ENCODE measurements at regions not wholly inside any gene's neighbourhood (a gene's known extent, or its start where the extent isn't known, plus 50 kb on each side); places are given as distances from the start of the nearest gene placed in this dataset.

GRCh38 chr2:15753811-15754702 lies 162.4 kb downstream of the DDX1 start:
- H3K27me3 ChIP-seq: no peaks in the 10 kb centered on the region
- WGBS, 2 donors: 87 to 97% methylated on average over 9 to 15 of the region's 15 CpGs
- DNase-seq (peak in 1 of 2 donors; percentile 48), ATAC-seq (ENCODE audit: low FRiP score in 2 of 2) (no peak)
- H3K4me3 ChIP-seq: no peak overlapping the region
- no peaks in the 10 kb centered on the region for H3K36me3 ChIP-seq
- H3K4me1 ChIP-seq: no peaks in the 10 kb centered on the region
- no peaks in the 10 kb centered on the region for H3K9me3 ChIP-seq
- no peak for TF ChIP-seq POLR2AphosphoS5 (IDR thresholded peaks at IDR 0.05)
- TF ChIP-seq EP300 (IDR thresholded peaks at IDR 0.05): no peak
- TF ChIP-seq CTCF (IDR thresholded peaks at IDR 0.05): no peak
- no peak for TF ChIP-seq POLR2A (IDR thresholded peaks at IDR 0.05)
- no peak overlapping the region for H3K27ac ChIP-seq

GRCh38 chr2:15754703-15755099 lies 163.0 kb downstream of the DDX1 start:
- WGBS, 2 donors: 57 to 76% methylated on average over 5 of the region's 5 CpGs
- H3K9me3 ChIP-seq: no peaks in the 10 kb centered on the region

GRCh38 chr2:15755528-15755927 lies 163.9 kb downstream of the DDX1 start:
- Histone ChIP-seq H3K27ac (no peak overlapping the region), H3K27me3 (no peaks in the 10 kb centered on the region), H3K4me1 (peaks cover 0 to 5% (median 0%) of the 10 kb centered on the region in 4 donors), H3K36me3 (no peaks in the 10 kb centered on the region), H3K9me3 (no peaks in the 10 kb centered on the region), H3K4me3 (no peak overlapping the region)
- DNase-seq: no peak
- 81 to 94% methylated on average over 2 of the region's 2 CpGs for WGBS, 2 donors
- no peak for ATAC-seq (ENCODE audit: low FRiP score in 2 of 2)
- TF ChIP-seq POLR2AphosphoS5 (IDR thresholded peaks at IDR 0.05): no peak
- no peak for TF ChIP-seq POLR2A (IDR thresholded peaks at IDR 0.05)
- no peak for TF ChIP-seq CTCF (IDR thresholded peaks at IDR 0.05)
- TF ChIP-seq EP300 (IDR thresholded peaks at IDR 0.05): no peak

More at GRCh38 chr2:15754703-15755099, 163.0 kb downstream of the DDX1 start:
- H3K27ac ChIP-seq: no peak overlapping the region
- ATAC-seq (ENCODE audit: low FRiP score in 2 of 2) (no peak), DNase-seq (no peak)
- no peaks in the 10 kb centered on the region for H3K36me3 ChIP-seq
- H3K27me3 ChIP-seq: no peaks in the 10 kb centered on the region
- no peaks in the 10 kb centered on the region for H3K4me1 ChIP-seq
- no peak overlapping the region for H3K4me3 ChIP-seq
- TF ChIP-seq POLR2AphosphoS5 (IDR thresholded peaks at IDR 0.05): no peak

- peaks cover 0 to 7% (median 2%) of the 10 kb centered on the region in 4 donors for H3K4me1 ChIP-seq
- no peaks in the 10 kb centered on the region for H3K27me3 ChIP-seq
- H3K36me3 ChIP-seq: no peaks in the 10 kb centered on the region
- DNase-seq (no peak), ATAC-seq (ENCODE audit: low FRiP score in 2 of 2) (no peak)
- 97 to 100% methylated on average over 2 of the region's 2 CpGs for WGBS, 2 donors
- TF ChIP-seq POLR2AphosphoS5 (IDR thresholded peaks at IDR 0.05) (no peak), CTCF (IDR thresholded peaks at IDR 0.05) (no peak), EP300 (IDR thresholded peaks at IDR 0.05) (no peak), POLR2A (IDR thresholded peaks at IDR 0.05) (no peak)
- no peak overlapping the region for H3K27ac ChIP-seq
- no peaks in the 10 kb centered on the region for H3K9me3 ChIP-seq
- H3K4me3 ChIP-seq: no peak overlapping the region
Observed at GRCh38 chr2:15756011-15756550, 164.4 kb downstream of the DDX1 start.

- H3K4me1 ChIP-seq: peaks cover 0 to 7% (median 2%) of the 10 kb centered on the region in 4 donors
- TF ChIP-seq POLR2AphosphoS5 (IDR thresholded peaks at IDR 0.05) (no peak), POLR2A (IDR thresholded peaks at IDR 0.05) (no peak), CTCF (IDR thresholded peaks at IDR 0.05) (no peak), EP300 (IDR thresholded peaks at IDR 0.05) (no peak)
- 91 to 94% methylated on average over 10 of the region's 10 CpGs for WGBS, 2 donors
- ATAC-seq (ENCODE audit: low FRiP score in 2 of 2) (no peak), DNase-seq (no peak)
- no peaks in the 10 kb centered on the region for H3K9me3 ChIP-seq
- H3K27me3 ChIP-seq: no peaks in the 10 kb centered on the region
- H3K4me3 ChIP-seq: no peak overlapping the region
- H3K36me3 ChIP-seq: no peaks in the 10 kb centered on the region
- H3K27ac ChIP-seq: no peak overlapping the region
Observed at GRCh38 chr2:15756882-15757819, 165.5 kb downstream of the DDX1 start.
